Suprapubic skin (tissue), 3 donors: ENCODE measurements at regions not wholly inside any gene's neighbourhood (a gene's known extent, or its start where the extent isn't known, plus 50 kb on each side); places are given as distances from the start of the nearest gene placed in this dataset.

ENCODE experiments used
- CTCF ChIP-seq, 2 donors: fragments of 200-600 bp in 1 of 2; fragments of 450-650 bp in 1 of 2; sonication (generic) in 1 of 2; IDR thresholded peaks; one replicate each; pipeline ENCODE4 v1.5.1; 2016 to 2019; ENCODE audit warnings: antibody characterized with exemption in 2 of 2, mild to moderate bottlenecking in 1 of 2, moderate library complexity in 1 of 2
- POLR2A ChIP-seq, 2 donors: fragments of 450-650 bp; IDR thresholded peaks; one replicate each; pipeline ENCODE4 v1.6.1; 2017; ENCODE audit warnings: antibody characterized with exemption in 2 of 2, mild to moderate bottlenecking in 2 of 2, moderate library complexity in 2 of 2

DNA sequence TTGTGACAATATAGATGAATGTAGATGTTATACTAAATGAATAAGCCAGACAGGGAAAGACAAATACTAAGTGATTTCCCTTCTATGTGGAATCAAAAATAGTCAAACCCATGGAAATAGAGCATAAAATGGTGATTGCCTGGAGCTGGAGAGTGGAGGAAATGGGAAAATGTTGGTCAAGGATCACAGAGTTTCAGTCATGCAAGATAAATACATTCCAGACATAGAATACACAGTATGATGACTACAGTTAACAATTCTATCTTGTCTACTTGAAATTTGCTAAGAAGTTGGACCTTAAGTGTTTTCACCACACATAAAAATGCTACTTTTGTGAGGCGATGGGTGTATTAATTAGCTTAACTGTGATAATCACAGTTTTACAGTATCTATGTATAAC lies 1182.7 kb downstream of the AACS start:
- TF ChIP-seq CTCF (IDR thresholded peaks at IDR 0.05): no peak
- TF ChIP-seq POLR2A (IDR thresholded peaks at IDR 0.05): no peak
